SK-N-SH (cell line): ENCODE measurements at regions not wholly inside any gene's neighbourhood (a gene's known extent, or its start where the extent isn't known, plus 50 kb on each side); places are given as distances from the start of the nearest gene placed in this dataset.

Experiments
- CTCF ChIA-PET: fragments of 300-600, 350-600 bp; formaldehyde crosslinking; extraction: SDS; loops from one replicate; lab custom pipeline; 2021; lab: Yijun Ruan, JAX
- POLR2A ChIA-PET: fragments of 350-600 bp; sonication (Branson Sonifier 250); formaldehyde crosslinking; extraction: SDS; loops from one replicate; lab custom pipeline; 2020; ENCODE audit warnings: antibody characterized with exemption, inconsistent platforms; lab: Yijun Ruan, JAX
- DNase-seq: peaks from one replicate; pipeline ENCODE4 v3.0.0; 2012
- H2AFZ ChIP-seq: fragments of 200-600 bp; sonication (generic); 2 replicates; pipeline ENCODE4 v1.8.1; 2016; ENCODE audit warnings: antibody characterized with exemption, mild to moderate bottlenecking, low read depth
- H3F3A ChIP-seq: fragments of 200-600 bp; sonication (generic); replicated peaks from 2 replicates; pipeline ENCODE3; 2016; ENCODE audit warnings: antibody characterized with exemption, mild to moderate bottlenecking; ENCODE audit not compliant: insufficient read depth
- H3K27ac ChIP-seq, 2 experiments: fragments of 200-500 bp in 1 of 2; fragments of 200-600 bp in 1 of 2; sonication (Bioruptor generic) in 1 of 2; sonication (generic), shearing (Covaris generic) in 1 of 2; 2 replicates each; pipeline versions ENCODE4 v1.5.1 to v1.6.1; 2014 to 2016; ENCODE audit warnings: low read depth in 2 of 2, inconsistent platforms in 1 of 2, low read length in 1 of 2, mild to moderate bottlenecking in 1 of 2, mixed read lengths in 1 of 2
- H3K27me3 ChIP-seq: fragments of 200-600 bp; sonication (generic), shearing (Covaris generic); 2 replicates; pipeline ENCODE4 v1.6.1; 2016; ENCODE audit warnings: mixed run types; ENCODE audit not compliant: insufficient read depth
- H3K36me3 ChIP-seq, 2 experiments: fragments of 200-500 bp in 1 of 2; fragments of 200-600 bp in 1 of 2; sonication (Bioruptor generic) in 1 of 2; sonication (generic) in 1 of 2; replicated peaks in 1 of 2; 2 replicates each; pipeline versions ENCODE3 to v1.5.1; 2014 to 2016; ENCODE audit warnings: low read length in 1 of 2, mild to moderate bottlenecking in 1 of 2; ENCODE audit not compliant: insufficient read depth in 2 of 2, control insufficient read depth in 1 of 2
- H3K4me1 ChIP-seq, 2 experiments: fragments of 200-500 bp in 1 of 2; fragments of 200-600 bp in 1 of 2; sonication (Bioruptor generic) in 1 of 2; sonication (generic), shearing (Covaris generic) in 1 of 2; 2 replicates each; pipeline versions ENCODE4 v1.5.1 to v1.6.1; 2014 to 2016; ENCODE audit warnings: low read depth in 1 of 2, low read length in 1 of 2, mixed run types in 1 of 2; ENCODE audit not compliant: insufficient read depth in 2 of 2, control insufficient read depth in 1 of 2
- H3K4me2 ChIP-seq: fragments of 200-600 bp; sonication (generic), shearing (Covaris generic); 2 replicates; pipeline ENCODE4 v1.6.1; 2017; ENCODE audit warnings: mixed run types
- H3K4me3 ChIP-seq, 2 experiments: fragments of 200-500 bp in 1 of 2; fragments of 200-600 bp in 1 of 2; sonication (Bioruptor generic) in 1 of 2; sonication (generic), shearing (Covaris generic) in 1 of 2; 2 replicates each; pipeline versions ENCODE4 v1.5.1 to v1.8.1; 2014 to 2016; ENCODE audit warnings: low read depth in 2 of 2, inconsistent platforms in 1 of 2, low read length in 1 of 2, mild to moderate bottlenecking in 1 of 2, mixed read lengths in 1 of 2, moderate library complexity in 1 of 2
- H3K79me2 ChIP-seq: fragments of 200-600 bp; sonication (generic); 2 replicates; pipeline ENCODE4 v1.8.1; 2017; ENCODE audit warnings: mild to moderate bottlenecking; ENCODE audit not compliant: insufficient read depth
- H3K9ac ChIP-seq: fragments of 200-600 bp; sonication (generic); 2 replicates; pipeline ENCODE4 v1.6.1; 2017; ENCODE audit warnings: mixed run types
- H3K9me2 ChIP-seq: fragments of 200-600 bp; sonication (generic); 2 replicates; pipeline ENCODE4 v1.6.1; 2017; ENCODE audit warnings: mixed run types
- H3K9me3 ChIP-seq: fragments of 200-600 bp; sonication (generic); 2 replicates; pipeline ENCODE4 v1.6.1; 2017; ENCODE audit warnings: mixed run types, mild to moderate bottlenecking, moderate library complexity
- H4K20me1 ChIP-seq: fragments of 200-600 bp; sonication (generic); 2 replicates; pipeline ENCODE4 v1.6.1; 2017; ENCODE audit warnings: mild to moderate bottlenecking, mixed run types; ENCODE audit not compliant: insufficient read depth
- EZH2phosphoT487 ChIP-seq: fragments of 200-600 bp; sonication (generic); IDR thresholded peaks from 2 replicates; pipeline ENCODE4 v1.6.1; 2017; ENCODE audit warnings: low read depth, mixed run types, mild to moderate bottlenecking, antibody characterized with exemption, moderate library complexity, borderline replicate concordance
- FOXJ3 ChIP-seq: sonication (generic); formaldehyde crosslinking; IDR thresholded peaks from 2 replicates; pipeline ENCODE4 v1.5.1; 2020; ENCODE audit warnings: mild to moderate bottlenecking, missing genetic modification reagents
- FOXM1 ChIP-seq: IDR thresholded peaks from 2 replicates; pipeline ENCODE4 v1.4.0; 2012; ENCODE audit warnings: low read depth, mild to moderate bottlenecking
- GABPA ChIP-seq: IDR thresholded peaks from 2 replicates; pipeline ENCODE4 v1.4.0; 2012; ENCODE audit warnings: low read depth, mild to moderate bottlenecking
- GATA2 ChIP-seq: sonication (generic); formaldehyde crosslinking; IDR thresholded peaks from 2 replicates; pipeline ENCODE4 v1.5.0; 2020; ENCODE audit warnings: mild to moderate bottlenecking, missing genetic modification reagents
- MEF2A ChIP-seq: IDR thresholded peaks from 2 replicates; pipeline ENCODE4 v1.4.0; 2012; ENCODE audit warnings: low read depth, borderline replicate concordance
- MXI1 ChIP-seq: IDR thresholded peaks from 2 replicates; pipeline ENCODE4 v1.6.1; 2012; ENCODE audit warnings: mild to moderate bottlenecking, low read depth, low read length, improper control_type of control experiment
- RAD21 ChIP-seq: IDR thresholded peaks from 2 replicates; pipeline ENCODE4 v1.6.1; 2012; ENCODE audit warnings: mild to moderate bottlenecking, low read length
- RCOR1 ChIP-seq: fragments of 150-350 bp; IDR thresholded peaks from 2 replicates; pipeline ENCODE4 v1.6.1; 2017; ENCODE audit warnings: antibody characterized with exemption, low read length
- SMC3 ChIP-seq: IDR thresholded peaks from 2 replicates; pipeline ENCODE4 v1.6.1; 2012; ENCODE audit warnings: low read depth, low read length, improper control_type of control experiment
- TEAD4 ChIP-seq: IDR thresholded peaks from 2 replicates; pipeline ENCODE4 v1.4.0; 2012; ENCODE audit warnings: mild to moderate bottlenecking, borderline replicate concordance; ENCODE audit not compliant: insufficient read depth
- YY1 ChIP-seq: IDR thresholded peaks from 2 replicates; pipeline ENCODE4 v1.4.0; 2012; ENCODE audit warnings: low read depth, mild to moderate bottlenecking
- WGBS: methylation state at CpG from one replicate; pipeline ENCODE4 v1.1.6; 2017; ENCODE audit warnings: low lambda C conversion rate; 5-methylcytosine and 5-hydroxymethylcytosine counted together
- TF ChIP-seq, protein P1 (sequence below): fragments of 150-350 bp; IDR thresholded peaks from 2 replicates; pipeline ENCODE4 v1.6.1; 2016; ENCODE audit warnings: mild to moderate bottlenecking, low read depth, low read length
- TF ChIP-seq, protein P2 (sequence below): IDR thresholded peaks from 2 replicates; pipeline ENCODE4 v1.4.0; 2012; ENCODE audit warnings: low read depth, borderline replicate concordance
- TF ChIP-seq, protein P3 (sequence below): IDR thresholded peaks from 2 replicates; pipeline ENCODE4 v1.4.0; 2012; ENCODE audit warnings: low read depth, borderline replicate concordance
- TF ChIP-seq, protein P4 (sequence below): IDR thresholded peaks from 2 replicates; pipeline ENCODE4; 2012
- TF ChIP-seq, protein P5 (sequence below): IDR thresholded peaks from 2 replicates; pipeline ENCODE4 v1.4.0; 2012; ENCODE audit warnings: low read depth
- TF ChIP-seq, protein P6 (sequence below): IDR thresholded peaks from 2 replicates; pipeline ENCODE4 v1.6.1; 2012; ENCODE audit warnings: mild to moderate bottlenecking, low read depth, low read length, moderate library complexity
- TF ChIP-seq, protein P7 (sequence below): fragments of 150-350 bp; IDR thresholded peaks from 2 replicates; pipeline ENCODE4 v1.6.1; 2017; ENCODE audit warnings: antibody characterized with exemption, low read length, low read depth, borderline replicate concordance

DNA sequence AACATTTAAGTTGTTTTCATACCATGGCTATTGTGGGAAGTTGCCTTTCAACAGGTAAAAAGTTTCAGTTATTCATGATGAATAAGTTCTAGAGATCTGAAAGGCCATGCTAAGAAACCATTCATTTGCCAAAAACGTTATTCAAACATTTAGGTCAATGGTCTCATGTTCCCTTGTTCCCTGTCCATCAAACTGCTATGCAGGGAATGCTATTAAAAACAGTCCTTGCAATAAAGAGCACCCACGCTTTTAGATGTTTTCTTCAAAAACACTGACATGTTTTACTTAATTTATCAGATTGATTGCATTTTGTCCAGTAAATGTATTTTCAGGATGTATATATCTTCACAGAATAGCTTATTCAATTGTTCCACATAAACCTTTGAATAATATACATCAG is 573.2 kb upstream of the PCDH20 start:
- no peaks in the 10 kb centered on the region for H3K9me3 ChIP-seq
- H3K27ac ChIP-seq: no peak overlapping the region
- POLR2A ChIA-PET: no interaction called here
- no peaks in the 10 kb centered on the region for H3F3A ChIP-seq
- CTCF ChIA-PET: no interaction called here
- no peaks in the 10 kb centered on the region for H3K27me3 ChIP-seq
- whole genome bisulfite sequencing: 23% methylated on average over 2 of the region's 2 CpGs
- no peak for DNase-seq
- no peak overlapping the region for H3K4me2 ChIP-seq
- no peaks in the 10 kb centered on the region for H3K36me3 ChIP-seq
- no peak overlapping the region for H3K4me3 ChIP-seq
- TF ChIP-seq GABPA: no peak
- TF ChIP-seq, protein P1, sequence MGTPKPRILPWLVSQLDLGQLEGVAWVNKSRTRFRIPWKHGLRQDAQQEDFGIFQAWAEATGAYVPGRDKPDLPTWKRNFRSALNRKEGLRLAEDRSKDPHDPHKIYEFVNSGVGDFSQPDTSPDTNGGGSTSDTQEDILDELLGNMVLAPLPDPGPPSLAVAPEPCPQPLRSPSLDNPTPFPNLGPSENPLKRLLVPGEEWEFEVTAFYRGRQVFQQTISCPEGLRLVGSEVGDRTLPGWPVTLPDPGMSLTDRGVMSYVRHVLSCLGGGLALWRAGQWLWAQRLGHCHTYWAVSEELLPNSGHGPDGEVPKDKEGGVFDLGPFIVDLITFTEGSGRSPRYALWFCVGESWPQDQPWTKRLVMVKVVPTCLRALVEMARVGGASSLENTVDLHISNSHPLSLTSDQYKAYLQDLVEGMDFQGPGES: no peak
- no peak for TF ChIP-seq MEF2A
- no peak for TF ChIP-seq FOXJ3 (CRISPR knock-in tag)
- TF ChIP-seq GATA2 (CRISPR knock-in tag): no peak
- no peak for TF ChIP-seq RAD21
- TF ChIP-seq, protein P2, sequence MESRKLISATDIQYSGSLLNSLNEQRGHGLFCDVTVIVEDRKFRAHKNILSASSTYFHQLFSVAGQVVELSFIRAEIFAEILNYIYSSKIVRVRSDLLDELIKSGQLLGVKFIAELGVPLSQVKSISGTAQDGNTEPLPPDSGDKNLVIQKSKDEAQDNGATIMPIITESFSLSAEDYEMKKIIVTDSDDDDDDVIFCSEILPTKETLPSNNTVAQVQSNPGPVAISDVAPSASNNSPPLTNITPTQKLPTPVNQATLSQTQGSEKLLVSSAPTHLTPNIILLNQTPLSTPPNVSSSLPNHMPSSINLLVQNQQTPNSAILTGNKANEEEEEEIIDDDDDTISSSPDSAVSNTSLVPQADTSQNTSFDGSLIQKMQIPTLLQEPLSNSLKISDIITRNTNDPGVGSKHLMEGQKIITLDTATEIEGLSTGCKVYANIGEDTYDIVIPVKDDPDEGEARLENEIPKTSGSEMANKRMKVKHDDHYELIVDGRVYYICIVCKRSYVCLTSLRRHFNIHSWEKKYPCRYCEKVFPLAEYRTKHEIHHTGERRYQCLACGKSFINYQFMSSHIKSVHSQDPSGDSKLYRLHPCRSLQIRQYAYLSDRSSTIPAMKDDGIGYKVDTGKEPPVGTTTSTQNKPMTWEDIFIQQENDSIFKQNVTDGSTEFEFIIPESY: no peak
- TF ChIP-seq RCOR1: no peak
- TF ChIP-seq TEAD4: no peak
- TF ChIP-seq FOXM1: no peak
- no peak for TF ChIP-seq SMC3
- TF ChIP-seq, protein P3, sequence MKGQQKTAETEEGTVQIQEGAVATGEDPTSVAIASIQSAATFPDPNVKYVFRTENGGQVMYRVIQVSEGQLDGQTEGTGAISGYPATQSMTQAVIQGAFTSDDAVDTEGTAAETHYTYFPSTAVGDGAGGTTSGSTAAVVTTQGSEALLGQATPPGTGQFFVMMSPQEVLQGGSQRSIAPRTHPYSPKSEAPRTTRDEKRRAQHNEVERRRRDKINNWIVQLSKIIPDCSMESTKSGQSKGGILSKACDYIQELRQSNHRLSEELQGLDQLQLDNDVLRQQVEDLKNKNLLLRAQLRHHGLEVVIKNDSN: no peak
- TF ChIP-seq, protein P4, sequence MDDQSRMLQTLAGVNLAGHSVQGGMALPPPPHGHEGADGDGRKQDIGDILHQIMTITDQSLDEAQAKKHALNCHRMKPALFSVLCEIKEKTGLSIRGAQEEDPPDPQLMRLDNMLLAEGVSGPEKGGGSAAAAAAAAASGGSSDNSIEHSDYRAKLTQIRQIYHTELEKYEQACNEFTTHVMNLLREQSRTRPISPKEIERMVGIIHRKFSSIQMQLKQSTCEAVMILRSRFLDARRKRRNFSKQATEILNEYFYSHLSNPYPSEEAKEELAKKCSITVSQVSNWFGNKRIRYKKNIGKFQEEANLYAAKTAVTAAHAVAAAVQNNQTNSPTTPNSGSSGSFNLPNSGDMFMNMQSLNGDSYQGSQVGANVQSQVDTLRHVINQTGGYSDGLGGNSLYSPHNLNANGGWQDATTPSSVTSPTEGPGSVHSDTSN: no peak
- no peak for TF ChIP-seq EZH2phosphoT487
- no peak for TF ChIP-seq YY1
- TF ChIP-seq MXI1: no peak
- TF ChIP-seq, protein P5, sequence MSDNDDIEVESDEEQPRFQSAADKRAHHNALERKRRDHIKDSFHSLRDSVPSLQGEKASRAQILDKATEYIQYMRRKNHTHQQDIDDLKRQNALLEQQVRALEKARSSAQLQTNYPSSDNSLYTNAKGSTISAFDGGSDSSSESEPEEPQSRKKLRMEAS: no peak
- TF ChIP-seq, protein P6, sequence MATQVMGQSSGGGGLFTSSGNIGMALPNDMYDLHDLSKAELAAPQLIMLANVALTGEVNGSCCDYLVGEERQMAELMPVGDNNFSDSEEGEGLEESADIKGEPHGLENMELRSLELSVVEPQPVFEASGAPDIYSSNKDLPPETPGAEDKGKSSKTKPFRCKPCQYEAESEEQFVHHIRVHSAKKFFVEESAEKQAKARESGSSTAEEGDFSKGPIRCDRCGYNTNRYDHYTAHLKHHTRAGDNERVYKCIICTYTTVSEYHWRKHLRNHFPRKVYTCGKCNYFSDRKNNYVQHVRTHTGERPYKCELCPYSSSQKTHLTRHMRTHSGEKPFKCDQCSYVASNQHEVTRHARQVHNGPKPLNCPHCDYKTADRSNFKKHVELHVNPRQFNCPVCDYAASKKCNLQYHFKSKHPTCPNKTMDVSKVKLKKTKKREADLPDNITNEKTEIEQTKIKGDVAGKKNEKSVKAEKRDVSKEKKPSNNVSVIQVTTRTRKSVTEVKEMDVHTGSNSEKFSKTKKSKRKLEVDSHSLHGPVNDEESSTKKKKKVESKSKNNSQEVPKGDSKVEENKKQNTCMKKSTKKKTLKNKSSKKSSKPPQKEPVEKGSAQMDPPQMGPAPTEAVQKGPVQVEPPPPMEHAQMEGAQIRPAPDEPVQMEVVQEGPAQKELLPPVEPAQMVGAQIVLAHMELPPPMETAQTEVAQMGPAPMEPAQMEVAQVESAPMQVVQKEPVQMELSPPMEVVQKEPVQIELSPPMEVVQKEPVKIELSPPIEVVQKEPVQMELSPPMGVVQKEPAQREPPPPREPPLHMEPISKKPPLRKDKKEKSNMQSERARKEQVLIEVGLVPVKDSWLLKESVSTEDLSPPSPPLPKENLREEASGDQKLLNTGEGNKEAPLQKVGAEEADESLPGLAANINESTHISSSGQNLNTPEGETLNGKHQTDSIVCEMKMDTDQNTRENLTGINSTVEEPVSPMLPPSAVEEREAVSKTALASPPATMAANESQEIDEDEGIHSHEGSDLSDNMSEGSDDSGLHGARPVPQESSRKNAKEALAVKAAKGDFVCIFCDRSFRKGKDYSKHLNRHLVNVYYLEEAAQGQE: no peak
- TF ChIP-seq, protein P7, sequence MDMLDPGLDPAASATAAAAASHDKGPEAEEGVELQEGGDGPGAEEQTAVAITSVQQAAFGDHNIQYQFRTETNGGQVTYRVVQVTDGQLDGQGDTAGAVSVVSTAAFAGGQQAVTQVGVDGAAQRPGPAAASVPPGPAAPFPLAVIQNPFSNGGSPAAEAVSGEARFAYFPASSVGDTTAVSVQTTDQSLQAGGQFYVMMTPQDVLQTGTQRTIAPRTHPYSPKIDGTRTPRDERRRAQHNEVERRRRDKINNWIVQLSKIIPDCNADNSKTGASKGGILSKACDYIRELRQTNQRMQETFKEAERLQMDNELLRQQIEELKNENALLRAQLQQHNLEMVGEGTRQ: no peak
- H3K4me1 ChIP-seq: no peaks in the 10 kb centered on the region; a peak in 1 of 4 replicates
- no peaks in the 10 kb centered on the region for H3K9me2 ChIP-seq
- H3K79me2 ChIP-seq: no peaks in the 10 kb centered on the region
- no peak overlapping the region for H2AFZ ChIP-seq
- no peaks in the 10 kb centered on the region for H4K20me1 ChIP-seq
- no peak overlapping the region for H3K9ac ChIP-seq
